ENCODE measurements at regions not wholly inside any gene's neighbourhood (a gene's known extent, or its start where the extent isn't known, plus 50 kb on each side); places are given as distances from the start of the nearest gene placed in this dataset.

DNA sequence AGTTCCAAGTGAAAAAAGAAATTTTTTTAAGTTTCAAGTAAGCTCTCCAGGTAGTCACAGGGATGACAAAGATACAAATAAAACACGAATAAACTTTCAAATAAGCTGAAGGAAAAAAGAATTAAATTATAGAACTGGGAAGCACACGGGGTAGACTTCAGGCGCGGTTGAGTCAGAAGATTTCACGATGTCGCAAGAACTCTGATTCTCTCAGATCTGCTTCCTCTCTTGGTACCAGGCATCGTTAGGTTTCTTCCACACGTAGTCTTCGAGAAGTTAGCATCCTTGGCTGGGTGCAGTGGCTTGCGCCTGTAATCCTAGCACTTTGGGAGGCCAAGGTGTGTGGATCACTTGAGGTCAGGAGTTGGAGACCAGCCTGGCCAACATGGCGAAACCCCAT is 784.1 kb upstream of the RBFOX1 start:
- TF ChIP-seq, protein P1, sequence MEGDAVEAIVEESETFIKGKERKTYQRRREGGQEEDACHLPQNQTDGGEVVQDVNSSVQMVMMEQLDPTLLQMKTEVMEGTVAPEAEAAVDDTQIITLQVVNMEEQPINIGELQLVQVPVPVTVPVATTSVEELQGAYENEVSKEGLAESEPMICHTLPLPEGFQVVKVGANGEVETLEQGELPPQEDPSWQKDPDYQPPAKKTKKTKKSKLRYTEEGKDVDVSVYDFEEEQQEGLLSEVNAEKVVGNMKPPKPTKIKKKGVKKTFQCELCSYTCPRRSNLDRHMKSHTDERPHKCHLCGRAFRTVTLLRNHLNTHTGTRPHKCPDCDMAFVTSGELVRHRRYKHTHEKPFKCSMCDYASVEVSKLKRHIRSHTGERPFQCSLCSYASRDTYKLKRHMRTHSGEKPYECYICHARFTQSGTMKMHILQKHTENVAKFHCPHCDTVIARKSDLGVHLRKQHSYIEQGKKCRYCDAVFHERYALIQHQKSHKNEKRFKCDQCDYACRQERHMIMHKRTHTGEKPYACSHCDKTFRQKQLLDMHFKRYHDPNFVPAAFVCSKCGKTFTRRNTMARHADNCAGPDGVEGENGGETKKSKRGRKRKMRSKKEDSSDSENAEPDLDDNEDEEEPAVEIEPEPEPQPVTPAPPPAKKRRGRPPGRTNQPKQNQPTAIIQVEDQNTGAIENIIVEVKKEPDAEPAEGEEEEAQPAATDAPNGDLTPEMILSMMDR (IDR thresholded peaks at IDR 0.05), result no peak
- TF ChIP-seq POLR2A (IDR thresholded peaks at IDR 0.05), result no peak
